HG02571 (cell line): ENCODE measurements at regions not wholly inside any gene's neighbourhood (a gene's known extent, or its start where the extent isn't known, plus 50 kb on each side); places are given as distances from the start of the nearest gene placed in this dataset.

ENCODE experiments used
- ATAC-seq: cut with Tn5 transposase; IDR thresholded peaks from one replicate; pipeline ENCODE4 v1.9.1; 2021; ENCODE audit warnings: mild to moderate bottlenecking, moderate library complexity; ENCODE audit not compliant: unreplicated experiment

DNA sequence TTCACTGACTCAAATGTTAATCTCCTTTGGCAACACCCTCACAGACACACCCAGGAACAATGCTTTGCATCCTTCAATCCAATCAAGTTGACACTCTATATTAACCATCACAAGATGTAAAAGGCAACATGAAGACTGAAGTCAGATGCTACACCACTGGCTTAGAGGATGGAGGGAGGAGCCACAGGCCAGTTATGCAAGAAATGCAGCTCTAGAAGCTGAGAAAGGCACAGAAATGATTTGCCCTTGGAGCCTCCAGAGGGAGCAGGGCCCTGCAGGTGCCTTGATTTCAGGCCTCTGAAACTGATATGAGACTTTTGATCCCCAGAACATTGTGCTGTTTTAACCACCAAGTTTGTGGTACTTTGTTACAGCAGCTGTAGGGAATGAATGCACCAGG lies 276.3 kb downstream of the KCNS3 start:
- no peak for ATAC-seq

DNA sequence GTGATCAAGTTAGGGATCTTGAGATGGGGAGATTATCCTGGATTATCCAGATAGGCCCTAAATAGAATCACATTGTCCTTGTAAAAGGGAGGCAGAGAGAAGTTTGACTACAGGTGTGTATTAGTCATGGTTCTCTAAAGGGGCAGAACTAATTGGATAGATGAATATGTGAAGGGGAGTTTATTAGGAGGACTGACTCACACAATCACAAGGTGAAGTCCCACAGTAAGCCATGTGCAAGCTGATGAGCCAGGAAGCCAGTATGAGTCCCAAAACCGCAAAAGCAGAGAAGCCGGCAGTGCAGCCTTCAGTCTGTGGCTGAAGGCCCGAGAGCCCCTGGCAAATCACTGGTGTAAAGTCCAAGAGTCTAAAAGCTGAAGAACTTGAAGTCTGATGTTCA lies 275.8 kb downstream of the KCNS3 start:
- no peak for ATAC-seq

DNA sequence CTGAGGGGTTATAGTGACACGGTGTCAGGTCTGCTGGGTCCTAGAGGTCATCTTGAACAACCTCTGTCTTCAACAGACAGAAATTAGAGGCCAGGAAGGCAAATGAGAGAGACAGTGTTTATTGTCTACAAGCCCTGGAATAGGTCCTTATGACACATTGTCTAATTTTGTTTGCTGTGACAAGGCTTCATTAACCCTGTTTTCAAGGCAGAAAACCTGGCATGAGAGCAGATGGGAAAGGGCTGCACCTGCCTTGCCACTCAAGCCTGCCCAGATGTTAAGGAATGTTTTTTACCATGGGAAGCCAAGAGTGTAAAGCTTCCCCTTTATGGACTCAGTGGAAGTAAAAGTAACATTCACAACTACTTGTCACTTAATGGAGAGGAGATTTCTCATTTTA lies 275.3 kb downstream of the KCNS3 start:
- no peak for ATAC-seq

DNA sequence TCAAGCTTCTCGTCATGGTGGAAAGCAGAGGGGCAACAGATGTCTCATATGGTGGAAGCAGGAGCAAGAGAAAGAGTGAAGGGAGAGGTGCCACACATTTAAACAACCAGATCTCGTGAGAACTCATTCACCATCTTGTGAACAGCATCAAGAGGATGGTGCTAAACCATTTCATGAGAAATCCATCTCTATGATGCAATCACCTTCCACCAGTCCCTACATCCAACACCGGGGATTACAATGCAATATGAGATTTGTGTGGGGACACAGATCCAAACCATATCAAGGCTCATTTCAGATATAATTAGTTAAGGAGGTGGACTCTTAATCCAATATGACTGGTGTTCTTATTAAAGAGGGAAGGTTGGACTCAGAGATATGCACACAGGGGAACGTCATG lies 272.8 kb downstream of the KCNS3 start:
- ATAC-seq: no peak

DNA sequence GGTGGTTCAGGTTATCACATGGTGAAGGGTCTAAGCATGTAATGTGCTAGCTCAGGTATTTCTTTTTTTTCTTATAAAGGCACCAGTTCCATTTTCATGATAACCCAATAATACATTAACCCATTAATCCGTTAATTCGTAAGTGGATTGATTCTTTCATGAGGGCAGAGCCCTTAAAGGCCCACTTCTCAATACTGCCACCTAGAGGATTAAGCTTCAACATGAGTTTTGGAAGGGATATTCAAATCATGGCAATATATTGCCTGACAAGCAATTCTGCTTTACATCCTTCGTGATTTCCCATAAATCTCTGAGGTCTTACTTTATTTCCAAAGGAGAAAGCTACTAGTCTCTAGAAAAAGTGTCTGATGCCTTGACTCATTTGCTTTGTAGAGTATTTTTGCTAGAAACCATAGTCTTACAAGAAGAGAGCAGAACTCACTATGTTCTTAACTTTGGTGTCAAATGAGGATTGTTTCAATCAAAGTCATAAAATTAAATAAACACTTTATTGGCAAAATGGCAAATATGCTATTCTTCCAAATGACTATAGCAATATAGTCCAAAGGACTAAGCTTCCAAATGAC lies 271.3 kb downstream of the KCNS3 start:
- no peak for ATAC-seq

DNA sequence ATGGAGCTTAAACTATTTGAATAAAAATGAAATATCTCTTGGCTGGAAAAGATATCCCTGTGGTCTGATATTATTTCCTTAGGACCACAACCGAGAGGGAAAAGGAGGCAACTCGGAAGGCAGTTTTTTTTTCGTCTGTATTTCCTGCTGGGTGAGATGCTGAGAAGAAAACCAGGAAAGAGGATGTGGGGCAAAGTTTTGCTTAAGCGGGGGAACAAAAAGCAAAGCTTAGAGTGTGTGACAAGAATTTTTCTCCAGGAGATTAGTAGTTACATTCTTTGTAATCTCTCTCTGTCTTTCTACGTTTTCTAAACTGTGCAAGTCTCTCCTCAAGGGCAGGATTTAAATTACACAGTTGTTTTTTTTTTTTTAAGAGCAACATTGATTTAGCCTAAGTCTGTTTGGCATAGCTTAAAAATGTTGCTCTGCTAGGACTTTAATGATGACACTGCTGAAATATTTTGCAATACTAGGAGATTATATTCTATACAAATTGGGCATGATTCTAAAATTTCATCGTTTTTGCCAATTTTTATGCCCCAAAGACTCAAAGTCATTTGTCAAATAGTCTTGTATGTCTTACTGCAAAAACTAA lies 258.5 kb downstream of the KCNS3 start:
- ATAC-seq: no peak

DNA sequence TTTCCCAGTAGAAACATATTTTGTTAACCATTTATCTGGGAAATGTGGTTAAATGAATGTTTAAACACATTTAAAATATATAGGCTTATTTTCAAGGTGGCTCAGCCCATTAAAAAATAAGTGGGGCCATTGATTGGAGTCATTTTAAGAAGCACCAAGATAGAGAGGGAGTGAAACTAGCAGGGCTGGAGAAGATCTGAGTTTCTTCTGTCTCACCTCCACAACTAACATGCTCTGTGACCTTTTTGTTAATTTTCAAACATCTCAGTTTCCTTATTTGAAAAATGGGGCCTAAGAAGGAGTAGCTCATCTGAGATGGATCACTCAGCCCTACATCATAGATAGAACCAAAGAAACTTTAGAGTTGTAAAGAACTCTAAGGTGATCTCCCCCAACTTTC lies 254.8 kb downstream of the KCNS3 start:
- ATAC-seq: no peak

DNA sequence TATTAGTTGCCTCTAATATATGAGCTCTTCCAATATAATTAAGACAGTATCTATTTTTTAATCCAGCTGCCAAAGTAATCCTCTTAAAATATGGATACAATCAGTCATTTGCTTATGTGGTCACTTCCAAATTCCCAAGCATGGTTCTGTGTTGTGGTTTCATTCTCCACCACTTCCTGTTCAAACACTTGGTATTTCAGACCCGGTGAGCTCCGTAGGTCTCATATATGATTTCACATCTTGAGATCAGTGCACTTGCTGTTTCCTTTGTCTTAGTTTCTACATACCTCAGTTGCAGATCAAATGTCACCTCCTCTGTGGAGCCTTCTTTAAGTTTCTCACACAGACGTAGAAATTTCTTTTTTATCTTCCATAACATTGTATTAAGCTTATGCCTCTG lies 254.2 kb downstream of the KCNS3 start:
- ATAC-seq: no peak

DNA sequence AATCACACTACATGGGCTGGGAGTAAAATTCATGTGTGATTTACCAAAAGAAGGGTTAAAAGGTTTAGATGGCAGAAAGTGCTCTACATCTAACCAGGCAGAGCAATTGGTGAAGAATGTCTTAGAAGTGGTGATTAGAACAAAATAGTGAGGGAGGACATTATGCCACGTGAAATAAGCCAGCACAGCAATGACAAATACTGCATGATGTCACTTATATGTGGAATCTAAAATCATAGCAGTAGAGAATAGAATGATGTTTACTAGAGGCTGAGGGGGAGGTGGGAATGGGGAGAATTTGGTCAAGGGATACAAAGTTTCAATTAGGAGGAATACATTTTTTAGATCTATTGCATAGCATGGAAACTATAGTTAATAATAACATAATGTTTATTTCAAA lies 253.3 kb downstream of the KCNS3 start:
- no peak for ATAC-seq

DNA sequence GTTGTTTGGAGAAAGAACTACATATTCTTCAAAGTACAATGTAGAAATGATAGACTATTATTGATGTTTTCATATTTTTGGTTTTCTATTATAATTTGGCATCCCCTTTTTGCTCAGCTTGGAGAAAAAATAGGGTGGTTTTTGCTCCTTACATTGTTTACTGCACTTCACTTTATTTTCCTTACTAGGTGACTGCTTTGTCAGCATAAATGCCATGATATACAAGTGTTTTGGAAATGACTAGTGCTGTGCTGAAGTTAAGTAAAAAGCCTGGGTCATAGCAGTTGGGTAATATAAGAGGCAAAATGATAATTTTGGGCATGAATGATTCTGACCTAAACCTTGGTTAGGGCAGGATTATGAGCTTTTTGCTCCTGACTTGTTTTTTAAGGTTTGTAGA lies 250.9 kb downstream of the KCNS3 start:
- no peak for ATAC-seq

DNA sequence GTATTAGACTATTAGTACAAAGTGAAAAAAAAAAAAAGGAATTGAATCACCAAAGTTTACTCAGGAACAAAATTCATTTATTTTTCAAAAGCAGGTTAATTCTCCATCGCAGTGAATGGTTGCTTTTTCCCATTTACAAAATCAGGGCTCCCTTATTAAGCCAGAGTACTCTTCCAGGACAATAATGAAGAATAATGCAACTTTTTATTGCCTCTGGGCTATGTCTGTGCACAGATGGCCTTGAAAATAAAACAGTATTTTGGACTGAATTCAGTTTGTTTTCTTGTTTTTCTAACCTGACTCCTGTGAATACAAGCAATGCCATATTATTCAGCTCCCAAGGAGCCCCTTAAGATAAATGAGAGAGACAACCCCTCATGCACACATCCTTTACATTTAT lies 246.8 kb downstream of the KCNS3 start:
- no peak for ATAC-seq

DNA sequence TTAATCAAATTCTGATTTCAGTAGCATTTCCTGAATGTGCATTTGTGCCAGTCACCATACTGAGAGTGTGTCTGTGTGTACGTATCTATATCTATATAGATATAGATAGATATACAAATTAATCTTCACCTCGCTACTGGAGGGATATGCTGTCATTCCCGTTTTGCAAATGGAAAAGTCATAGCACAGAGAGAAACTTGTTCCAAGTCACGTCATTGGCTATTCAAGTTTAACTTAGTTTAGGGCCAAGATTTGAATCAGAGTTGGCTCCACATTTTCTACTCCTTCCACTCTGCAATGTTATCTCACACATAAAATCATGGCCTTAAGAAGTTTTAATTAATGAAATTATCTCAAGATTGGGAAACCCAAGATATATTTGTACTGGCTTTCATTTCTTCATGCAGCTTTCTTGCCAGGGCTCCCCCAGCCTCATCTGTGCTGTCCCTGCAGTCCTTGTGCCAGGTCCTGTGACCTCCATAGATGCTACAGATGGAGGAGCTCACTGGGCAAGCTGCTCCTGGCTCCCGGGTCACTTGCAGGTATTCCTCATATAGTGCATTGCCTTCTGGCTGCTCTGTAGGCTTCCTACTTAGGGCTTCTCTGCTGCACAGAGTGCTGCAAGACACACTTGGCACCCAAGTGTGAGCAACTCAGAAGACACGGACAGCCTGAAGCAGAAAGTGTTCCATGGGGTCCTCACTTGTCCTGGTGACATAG lies 245.8 kb downstream of the KCNS3 start:
- no peak for ATAC-seq

DNA sequence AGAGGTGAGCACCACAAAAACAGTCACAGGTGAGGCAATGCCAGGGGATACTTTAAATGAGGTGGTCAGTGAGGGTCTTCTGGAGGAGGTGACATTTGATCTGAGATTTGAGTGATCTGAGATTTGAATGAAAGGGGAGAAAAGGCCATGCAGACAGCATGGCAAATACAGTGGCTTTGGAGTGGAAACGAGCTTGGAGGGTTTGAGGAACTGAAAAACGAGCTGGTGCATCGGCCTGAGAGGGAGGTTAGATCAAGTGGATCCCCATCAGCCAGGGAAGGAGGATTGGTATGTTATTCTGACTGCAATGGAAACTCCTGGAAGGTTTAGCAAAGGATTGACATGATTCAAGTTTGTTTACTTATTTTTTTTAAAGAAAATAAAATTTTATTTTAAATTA lies 245.1 kb downstream of the KCNS3 start:
- ATAC-seq: no peak

DNA sequence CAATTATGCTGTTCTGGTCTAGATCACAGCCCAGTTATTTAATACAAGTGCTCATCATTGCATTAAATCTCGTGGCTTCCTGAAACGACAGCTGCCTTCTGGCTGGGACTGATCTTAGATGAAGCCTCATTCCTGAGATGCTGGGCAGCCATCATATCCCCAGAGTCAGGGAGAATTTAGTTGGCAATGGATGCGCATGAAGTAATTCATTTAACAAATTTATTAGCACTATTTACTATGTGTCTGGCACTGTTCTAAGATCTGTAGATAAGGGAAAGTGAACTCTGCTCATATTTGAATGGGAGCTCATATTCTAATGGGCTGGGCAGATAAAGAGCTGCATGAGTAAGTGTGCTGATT lies 244.7 kb downstream of the KCNS3 start:
- ATAC-seq: no peak

DNA sequence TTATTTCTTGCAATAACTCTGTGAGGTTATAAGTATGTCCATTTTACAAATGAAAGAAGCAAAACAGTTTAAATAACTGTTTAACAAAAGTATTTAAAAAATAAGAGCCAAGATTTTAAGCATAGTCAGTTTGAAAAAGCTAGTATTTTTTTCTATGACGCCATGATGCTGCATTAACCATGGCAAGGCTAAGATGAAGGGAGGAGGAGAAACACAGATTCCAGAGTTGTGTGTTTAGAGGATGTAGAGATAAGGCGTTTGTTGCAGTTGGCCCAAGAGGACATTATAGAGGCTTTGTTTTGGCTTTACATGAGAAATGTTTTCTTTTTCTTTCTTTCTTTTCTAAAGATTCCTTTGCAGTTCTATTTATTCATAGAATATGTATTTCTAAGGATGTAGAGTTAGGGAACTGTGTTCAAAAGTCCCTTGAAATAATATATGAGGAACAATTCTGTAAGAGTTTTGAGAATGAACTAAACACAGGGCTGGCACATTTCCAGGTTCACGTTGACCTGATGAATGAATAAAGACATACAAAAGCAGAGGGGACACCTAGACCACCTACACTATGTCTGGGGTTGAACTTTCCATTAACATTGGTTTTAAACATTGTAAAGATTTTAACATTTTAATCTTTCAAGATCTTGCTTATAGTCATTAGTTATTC lies 244.2 kb downstream of the KCNS3 start:
- ATAC-seq: no peak

DNA sequence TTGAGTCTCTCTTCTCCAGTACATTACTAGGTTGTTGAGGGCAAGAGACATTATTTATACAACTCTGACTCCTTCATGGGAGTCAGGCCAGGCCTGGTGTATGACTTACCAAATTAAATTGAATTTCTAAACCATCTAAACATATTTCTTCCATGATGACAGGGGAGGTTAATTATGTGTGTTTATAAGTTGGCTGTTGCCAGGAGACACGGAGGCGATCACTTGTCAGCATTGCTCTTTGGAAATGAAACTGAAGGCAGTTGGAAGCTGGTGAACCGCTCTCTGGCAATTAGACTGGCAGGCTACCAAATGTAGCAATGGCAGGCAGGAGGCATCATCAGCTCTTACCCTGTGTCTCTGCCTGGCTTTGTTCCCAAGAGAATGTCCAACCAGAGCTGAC lies 241.4 kb downstream of the KCNS3 start:
- ATAC-seq: no peak

DNA sequence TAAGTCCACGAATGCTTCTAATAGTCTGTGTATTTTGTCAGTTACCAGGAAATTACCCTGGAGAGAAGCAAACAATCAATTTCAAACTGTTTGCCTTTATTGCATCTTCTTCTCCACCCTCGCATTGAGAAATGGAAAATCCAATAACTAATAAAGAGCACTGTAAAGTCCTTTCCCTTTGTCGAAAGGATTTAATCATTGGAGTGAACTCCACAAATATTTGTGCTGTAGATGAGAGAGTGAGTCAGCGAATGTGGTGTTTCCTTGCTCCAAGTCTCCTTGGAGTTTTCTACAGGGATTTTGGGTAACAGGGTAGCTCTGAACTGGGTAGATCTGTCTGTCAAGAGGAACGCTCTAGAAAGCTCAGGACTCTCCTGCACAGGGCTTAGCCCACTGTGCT lies 240.2 kb downstream of the KCNS3 start:
- no peak for ATAC-seq

DNA sequence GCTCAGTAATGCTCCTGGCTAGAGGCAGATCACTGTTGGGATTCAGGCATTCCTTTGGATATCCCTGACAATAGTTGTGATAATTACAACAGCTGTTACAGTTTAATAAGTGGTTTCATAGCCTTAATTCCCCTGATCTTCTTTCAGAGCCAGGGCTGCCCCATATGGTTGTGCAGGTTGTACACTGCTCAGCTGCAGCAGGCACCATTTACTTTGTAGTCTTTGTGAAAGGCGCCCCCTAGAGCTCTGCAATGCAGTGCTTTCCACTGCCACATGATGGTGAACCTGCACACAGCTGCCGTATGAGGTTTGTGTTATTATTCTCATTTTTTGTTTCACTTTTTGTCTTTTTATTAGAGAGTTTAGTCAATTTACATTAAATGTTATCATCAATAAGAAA lies 239.1 kb downstream of the KCNS3 start:
- ATAC-seq: no peak

DNA sequence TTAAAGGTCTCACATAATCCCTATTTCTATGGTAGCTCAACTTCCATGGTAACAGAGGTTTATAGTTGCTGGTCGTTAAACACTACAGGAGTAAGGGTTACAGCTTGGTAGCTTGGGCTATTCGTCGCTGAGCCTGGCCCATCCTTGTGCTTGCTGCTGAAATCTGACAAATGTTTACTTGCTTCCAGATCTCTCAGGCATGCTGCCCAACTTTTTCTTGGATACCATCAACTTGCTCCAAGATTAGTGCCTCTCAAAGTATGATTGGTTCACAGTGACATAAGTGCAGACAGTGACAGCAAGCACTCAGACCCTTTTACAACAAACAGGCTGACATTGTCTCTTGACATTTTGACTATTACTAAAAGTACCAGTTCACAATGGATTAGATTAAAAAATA lies 231.8 kb downstream of the KCNS3 start:
- ATAC-seq: no peak

DNA sequence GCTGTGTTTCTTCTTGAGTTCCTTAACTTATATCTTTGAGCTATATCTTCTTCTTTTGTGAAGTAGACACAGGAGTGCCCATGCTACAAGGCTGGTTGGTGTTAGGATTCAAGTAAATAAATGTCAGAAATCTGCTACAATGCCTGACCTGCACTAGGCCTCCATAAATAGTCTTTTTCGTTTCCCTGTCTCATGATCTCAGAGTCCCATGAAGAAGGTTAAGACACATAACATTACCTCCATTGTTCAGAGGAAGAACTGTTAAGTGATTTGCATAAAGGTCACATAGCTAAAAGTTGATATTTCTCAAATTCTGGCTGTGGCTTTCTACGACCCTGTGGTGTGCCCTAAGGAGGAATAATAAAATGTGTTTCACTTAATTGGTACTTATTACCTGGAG lies 228.4 kb downstream of the KCNS3 start:
- no peak for ATAC-seq

DNA sequence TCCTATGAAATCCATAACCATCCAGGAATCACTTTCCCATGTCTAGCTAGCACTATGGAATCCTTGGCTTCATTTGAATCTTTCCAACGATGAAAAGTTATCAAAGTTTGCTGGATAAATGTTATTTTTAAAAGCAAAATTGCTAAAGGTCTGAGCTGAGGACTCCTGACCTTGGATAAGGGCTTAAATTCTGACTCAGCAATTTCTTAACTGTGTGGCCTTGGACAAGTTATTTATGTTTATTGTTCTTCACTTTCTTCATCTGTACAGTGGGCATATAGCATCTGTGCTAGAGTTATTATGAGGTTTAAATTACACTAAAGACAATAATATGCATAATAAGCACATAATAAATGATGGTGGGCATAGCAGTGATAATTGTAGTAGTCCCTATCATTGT lies 227.5 kb downstream of the KCNS3 start:
- ATAC-seq: no peak

DNA sequence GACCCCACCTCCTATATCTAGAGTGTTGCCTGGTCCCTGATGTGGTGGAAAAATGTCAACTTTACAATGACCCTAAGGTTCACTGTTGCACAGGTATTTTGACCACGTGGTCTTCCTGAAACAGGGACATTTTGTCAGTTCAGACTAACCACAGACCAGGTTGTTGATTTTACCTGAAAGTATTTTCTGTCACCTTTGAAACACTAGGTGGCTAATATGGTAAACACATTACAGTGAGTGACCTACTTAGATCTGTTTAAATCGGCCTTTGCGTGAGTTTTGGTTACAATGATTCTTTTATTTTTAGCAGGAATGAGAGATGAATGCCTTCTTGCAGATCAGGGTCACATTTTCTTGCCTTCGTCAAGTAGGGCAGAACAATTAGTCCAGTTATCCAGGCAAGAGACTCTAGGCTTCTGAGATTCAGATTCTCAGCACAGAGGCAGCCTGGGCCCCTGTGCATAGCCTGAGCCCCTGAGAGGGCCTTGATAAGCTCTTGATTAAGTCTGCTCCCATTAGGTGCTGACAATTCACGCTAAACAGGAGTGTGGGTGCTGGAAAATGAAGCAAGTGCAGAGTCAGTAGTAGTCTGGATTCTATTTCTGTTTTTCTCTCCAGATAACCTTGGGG lies 226.2 kb downstream of the KCNS3 start:
- ATAC-seq: no peak
